ENCODE measurements at regions not wholly inside any gene's neighbourhood (a gene's known extent, or its start where the extent isn't known, plus 50 kb on each side); places are given as distances from the start of the nearest gene placed in this dataset.

DNA sequence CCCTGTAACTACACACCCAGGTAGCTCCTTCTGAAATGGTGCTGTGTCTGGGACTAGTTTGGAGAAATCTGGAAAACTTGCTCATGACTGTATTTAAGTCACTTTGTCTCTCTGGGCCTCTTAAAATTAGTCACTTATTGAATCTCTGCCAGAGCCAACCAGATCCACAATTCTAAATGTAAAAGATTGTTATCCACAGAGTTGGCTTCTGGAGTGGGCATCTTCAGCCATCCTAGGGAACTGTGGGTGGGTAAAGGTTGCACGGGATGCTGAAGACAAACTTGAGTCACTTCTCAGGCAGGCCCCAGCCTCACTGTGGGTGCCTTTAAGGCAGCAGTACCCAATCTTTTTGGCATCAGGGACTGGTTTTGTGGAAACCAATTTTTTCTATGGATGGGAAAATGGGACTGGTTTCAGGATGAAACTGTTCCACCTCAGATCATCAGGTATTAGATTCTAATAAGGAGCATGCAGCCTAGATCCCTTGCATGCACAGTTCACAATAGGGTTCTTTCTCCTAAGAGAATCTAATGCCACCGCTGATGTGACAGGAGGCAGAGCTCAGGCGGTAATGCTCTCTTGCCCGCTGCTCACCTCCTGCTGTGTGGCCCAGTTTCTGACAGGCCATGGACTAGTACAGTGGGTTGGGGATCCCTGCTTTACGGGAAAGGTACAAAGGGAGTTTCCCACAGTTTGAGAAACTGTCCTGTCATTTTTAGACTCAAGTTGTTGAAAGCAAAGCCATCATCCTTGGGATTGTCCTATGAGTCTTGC is 98.3 kb upstream of the SPRED2 start:
- H3K4me1 ChIP-seq (replicated peaks in 1 of 2): no peaks in the 10 kb centered on the region
- in situ Hi-C loops (cut with MboI; ENCODE audit: low pct_unique_long_range_greater_than_20kb in 2 of 9, low sequenced_read_pairs in 9 of 9, unreplicated experiment in 9 of 9): loop anchor here in 1 of 9 experiments (25.0 kb wide), 1 partner anchor 268 kb away; no protein-coding TSS in a partner anchor
- no peak overlapping the region for H3K4me3 ChIP-seq
- ATAC-seq (replicated peaks in 6 of 8): no peak
- WGBS, 10 experiments: 29 to 100% (median 80%) methylated on average over 1 to 3 of the region's 5 CpGs; no CpG with 5 or more reads in 3 of the 10 experiments
- H3K27ac ChIP-seq: no peak overlapping the region

GRCh38 chr2:65529419-65529818 is 97.0 kb upstream of the SPRED2 start:
- in situ Hi-C loops (cut with MboI; ENCODE audit: low pct_unique_long_range_greater_than_20kb in 2 of 9, low sequenced_read_pairs in 9 of 9, unreplicated experiment in 9 of 9): loop anchor here in 1 of 9 experiments (25.0 kb wide), 1 partner anchor 267 kb away; no protein-coding TSS in a partner anchor
- H3K4me3 ChIP-seq: no peak overlapping the region
- no peaks in the 10 kb centered on the region for H3K4me1 ChIP-seq (replicated peaks in 1 of 2)
- no peak overlapping the region for H3K27ac ChIP-seq
- WGBS, 10 experiments: 83 to 97% (median 91%) methylated on average over 3 to 5 of the region's 5 CpGs; no CpG with 5 or more reads in 1 of the 10 experiments
- ATAC-seq (replicated peaks in 6 of 8): no peak

- WGBS, 10 experiments: 33 to 100% (median 70%) methylated on average over 1 of the region's 1 CpG; no CpG with 5 or more reads in 4 of the 10 experiments
- Histone ChIP-seq H3K4me1 (replicated peaks in 1 of 2) (no peaks in the 10 kb centered on the region), H3K27ac (no peak overlapping the region), H3K4me3 (no peak overlapping the region)
- ATAC-seq (replicated peaks in 6 of 8): no peak
- in situ Hi-C loops (cut with MboI; ENCODE audit: low pct_unique_long_range_greater_than_20kb in 2 of 9, low sequenced_read_pairs in 9 of 9, unreplicated experiment in 9 of 9): loop anchor here in 1 of 9 experiments (25.0 kb wide), 1 partner anchor 266 kb away; no protein-coding TSS in a partner anchor
Observed at GRCh38 chr2:65528241-65528574, 95.8 kb upstream of the SPRED2 start.

DNA sequence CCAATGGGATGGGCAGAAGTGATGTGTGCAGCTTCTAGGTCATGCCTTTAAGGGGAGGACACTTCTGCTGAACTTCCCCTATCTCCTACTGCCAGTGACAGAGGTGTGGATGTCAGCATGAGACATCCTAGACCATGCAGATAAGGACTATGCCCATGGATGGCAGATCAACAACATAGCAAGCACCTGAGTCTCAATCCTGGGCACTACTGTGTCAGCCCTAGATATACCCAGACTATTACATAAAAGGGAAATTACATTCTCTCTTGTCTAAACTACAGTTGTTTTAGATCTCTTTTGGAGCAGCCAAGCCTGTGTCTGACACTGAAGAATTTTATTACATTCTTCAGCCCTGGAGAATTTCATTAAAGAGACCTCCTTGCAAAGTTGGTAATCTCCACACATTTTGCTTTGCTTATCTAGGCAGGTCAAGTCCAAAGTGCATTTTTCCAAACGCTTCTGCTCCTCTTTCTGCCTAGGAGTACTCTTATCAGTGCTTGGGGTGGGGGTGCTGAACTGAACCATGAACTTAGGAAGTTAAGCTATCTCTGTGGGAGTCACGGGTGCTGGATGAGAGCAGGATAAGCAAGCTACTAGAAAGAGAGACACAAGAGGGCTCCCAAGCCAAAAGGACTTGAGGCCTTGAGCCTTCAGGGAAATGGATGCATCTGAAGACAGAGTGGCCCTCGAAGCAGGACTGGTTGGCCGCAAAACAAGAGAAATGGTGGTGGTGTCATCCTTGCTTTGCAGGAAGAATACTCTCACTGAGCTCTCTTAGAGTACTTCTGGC is 95.2 kb upstream of the SPRED2 start:
- H3K27ac ChIP-seq: no peak overlapping the region
- no peaks in the 10 kb centered on the region for H3K4me1 ChIP-seq (replicated peaks in 1 of 2)
- no peak overlapping the region for H3K4me3 ChIP-seq
- in situ Hi-C loops (cut with MboI; ENCODE audit: low pct_unique_long_range_greater_than_20kb in 2 of 9, low sequenced_read_pairs in 9 of 9, unreplicated experiment in 9 of 9): loop anchor here in 1 of 9 experiments (25.0 kb wide), 1 partner anchor 265 kb away; no protein-coding TSS in a partner anchor
- WGBS, 10 experiments: 50 to 92% (median 67%) methylated on average over 2 to 4 of the region's 4 CpGs; no CpG with 5 or more reads in 4 of the 10 experiments
- ATAC-seq (replicated peaks in 6 of 8): no peak

DNA sequence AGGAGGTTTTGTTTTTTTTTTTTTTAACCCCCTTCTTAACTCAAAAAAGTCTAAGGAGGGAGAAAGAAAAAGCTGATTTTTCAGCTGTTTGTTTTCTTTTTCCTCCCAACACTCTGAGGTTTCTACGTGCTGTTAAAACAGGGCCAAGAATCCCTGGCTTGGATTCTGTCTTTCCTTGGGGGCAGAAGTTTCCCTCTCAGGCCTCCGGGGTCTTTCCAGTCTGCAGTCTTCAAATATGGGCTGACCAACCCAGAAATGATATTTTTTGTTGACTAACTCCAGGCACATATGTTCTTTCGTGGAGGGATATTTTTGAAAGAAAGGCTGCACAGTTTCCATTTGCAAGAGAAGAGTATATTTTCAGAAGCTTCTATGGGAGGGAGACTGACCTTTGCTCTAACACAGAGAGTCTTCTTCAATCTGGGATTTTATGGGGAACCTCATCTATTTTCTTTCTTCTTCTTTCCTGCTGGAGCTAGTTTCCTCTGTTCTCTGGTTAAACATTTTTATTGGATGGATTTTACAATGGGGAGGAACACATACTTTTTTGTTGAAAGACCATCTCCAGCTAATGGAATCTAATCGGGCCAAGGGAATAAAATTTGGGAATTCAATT is 93.3 kb upstream of the SPRED2 start:
- WGBS, 10 experiments: 16 to 92% (median 50%) methylated on average over 1 to 4 of the region's 4 CpGs; no CpG with 5 or more reads in 1 of the 10 experiments
- Histone ChIP-seq H3K4me3 (no peak overlapping the region), H3K27ac (no peak overlapping the region), H3K4me1 (replicated peaks in 1 of 2) (no peaks in the 10 kb centered on the region)
- in situ Hi-C loops (cut with MboI; ENCODE audit: low pct_unique_long_range_greater_than_20kb in 2 of 9, low sequenced_read_pairs in 9 of 9, unreplicated experiment in 9 of 9): loop anchor here in 1 of 9 experiments (25.0 kb wide), 1 partner anchor 263 kb away; no protein-coding TSS in a partner anchor
- no peak for ATAC-seq (replicated peaks in 6 of 8)

- Histone ChIP-seq H3K4me1 (replicated peaks in 1 of 2) (no peaks in the 10 kb centered on the region), H3K27ac (no peak overlapping the region), H3K4me3 (no peak overlapping the region)
- no peak for ATAC-seq (replicated peaks in 6 of 8)
- in situ Hi-C loops (cut with MboI; ENCODE audit: low pct_unique_long_range_greater_than_20kb in 2 of 9, low sequenced_read_pairs in 9 of 9, unreplicated experiment in 9 of 9): no loop called here
- WGBS, 10 experiments: 60 to 100% (median 94%) methylated on average over 1 to 4 of the region's 4 CpGs; no CpG with 5 or more reads in 2 of the 10 experiments
Observed at GRCh38 chr2:65522922-65523321, 90.5 kb upstream of the SPRED2 start.

DNA sequence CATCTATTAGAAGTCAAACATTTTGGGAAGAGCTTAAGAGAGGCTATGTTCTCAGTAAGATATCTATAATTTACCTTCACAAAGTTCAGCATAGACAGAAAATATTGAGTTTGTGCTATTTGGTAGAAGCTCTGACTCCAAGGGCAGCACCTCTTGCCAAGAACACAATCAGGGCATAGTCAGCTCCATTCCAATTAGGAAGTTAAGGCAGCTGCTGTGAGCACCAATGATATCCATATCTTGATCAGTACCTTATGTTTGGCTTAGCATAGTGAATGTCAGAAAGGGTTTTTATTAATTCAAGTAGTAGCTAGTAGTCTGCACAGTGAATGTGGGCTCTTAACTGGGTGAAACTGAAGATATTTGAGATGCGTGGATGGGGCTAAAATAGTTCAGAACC is 86.4 kb upstream of the SPRED2 start:
- H3K4me3 ChIP-seq: no peak overlapping the region
- ATAC-seq (replicated peaks in 6 of 8): no peak
- in situ Hi-C loops (cut with MboI; ENCODE audit: low pct_unique_long_range_greater_than_20kb in 2 of 9, low sequenced_read_pairs in 9 of 9, unreplicated experiment in 9 of 9): no loop called here
- H3K27ac ChIP-seq: no peak overlapping the region
- WGBS, 10 experiments: 71 to 100% (median 80%) methylated on average over 1 of the region's 1 CpG; no CpG with 5 or more reads in 7 of the 10 experiments
- H3K4me1 ChIP-seq (replicated peaks in 1 of 2): no peaks in the 10 kb centered on the region

GRCh38 chr2:65514555-65515195 is 82.3 kb upstream of the SPRED2 start:
- in situ Hi-C loops (cut with MboI; ENCODE audit: low pct_unique_long_range_greater_than_20kb in 2 of 9, low sequenced_read_pairs in 9 of 9, unreplicated experiment in 9 of 9): no loop called here
- H3K4me1 ChIP-seq (replicated peaks in 1 of 2): no peaks in the 10 kb centered on the region
- WGBS, 10 experiments: 9 to 100% (median 61%) methylated on average over 1 to 4 of the region's 4 CpGs
- H3K4me3 ChIP-seq: no peak overlapping the region
- no peak overlapping the region for H3K27ac ChIP-seq
- no peak for ATAC-seq (replicated peaks in 6 of 8)

GRCh38 chr2:65512783-65513182 is 80.4 kb upstream of the SPRED2 start:
- no peak for ATAC-seq (replicated peaks in 6 of 8)

DNA sequence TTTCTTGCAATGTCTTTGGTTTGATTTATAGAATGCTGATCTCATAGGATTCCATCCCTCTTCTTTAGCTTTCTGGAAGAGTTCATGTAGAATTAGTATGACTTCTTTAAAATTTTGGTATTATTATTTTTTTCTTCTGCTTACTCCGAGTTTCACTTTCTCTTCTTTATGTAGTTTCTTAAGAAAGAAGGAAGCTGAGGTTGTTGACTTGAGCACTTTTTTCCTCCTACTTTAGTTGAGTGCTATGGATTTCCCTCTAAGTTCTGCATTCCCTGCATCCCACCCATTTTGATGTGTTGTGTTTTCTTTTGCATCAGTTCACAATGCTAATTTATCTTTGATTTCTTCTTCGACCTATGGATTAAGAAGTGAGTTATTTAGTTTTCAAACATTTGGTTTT is 78.9 kb upstream of the SPRED2 start:
- 48 to 85% (median 70%) methylated on average over 2 of the region's 2 CpGs for WGBS, 10 experiments
- no peaks in the 10 kb centered on the region for H3K4me1 ChIP-seq (replicated peaks in 1 of 2)
- no peak for ATAC-seq (replicated peaks in 6 of 8)
- no peak overlapping the region for H3K27ac ChIP-seq
- H3K4me3 ChIP-seq: no peak overlapping the region
- in situ Hi-C loops (cut with MboI; ENCODE audit: low pct_unique_long_range_greater_than_20kb in 2 of 9, low sequenced_read_pairs in 9 of 9, unreplicated experiment in 9 of 9): no loop called here

More at GRCh38 chr2:65512783-65513182, 80.4 kb upstream of the SPRED2 start:
- H3K4me3 ChIP-seq: no peak overlapping the region
- WGBS, 10 experiments: 81 to 100% (median 100%) methylated on average over 1 to 5 of the region's 5 CpGs
- no peak overlapping the region for H3K27ac ChIP-seq
- in situ Hi-C loops (cut with MboI; ENCODE audit: low pct_unique_long_range_greater_than_20kb in 2 of 9, low sequenced_read_pairs in 9 of 9, unreplicated experiment in 9 of 9): no loop called here
- no peaks in the 10 kb centered on the region for H3K4me1 ChIP-seq (replicated peaks in 1 of 2)

DNA sequence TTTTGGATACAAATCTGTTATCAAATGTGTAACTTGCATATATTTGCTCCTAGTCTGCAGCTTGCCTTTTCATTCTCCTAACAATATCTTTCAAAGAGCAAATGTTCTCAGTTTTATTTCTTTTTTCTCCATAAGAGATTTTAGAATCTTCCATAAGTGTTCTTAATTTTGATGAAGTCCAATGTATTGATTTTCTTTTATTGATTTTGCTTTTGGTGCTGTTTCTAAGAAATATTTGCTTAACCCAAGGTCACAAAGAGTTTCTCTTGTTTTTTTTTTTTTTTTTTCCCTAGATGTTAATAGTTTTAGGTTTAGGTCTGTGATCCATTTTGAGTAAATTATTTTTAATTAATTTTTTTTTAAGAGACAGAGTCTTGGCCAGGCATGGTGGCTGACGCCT is 75.8 kb upstream of the SPRED2 start:
- in situ Hi-C loops (cut with MboI; ENCODE audit: low pct_unique_long_range_greater_than_20kb in 2 of 9, low sequenced_read_pairs in 9 of 9, unreplicated experiment in 9 of 9): no loop called here
- 83 to 100% (median 100%) methylated on average over 1 of the region's 1 CpG; no CpG with 5 or more reads in 4 of the 10 experiments for WGBS, 10 experiments
- no peak overlapping the region for H3K27ac ChIP-seq
- no peak overlapping the region for H3K4me3 ChIP-seq
- ATAC-seq (replicated peaks in 6 of 8): no peak
- H3K4me1 ChIP-seq (replicated peaks in 1 of 2): no peaks in the 10 kb centered on the region

GRCh38 chr2:65507102-65508069 is 75.0 kb upstream of the SPRED2 start:
- no peak for ATAC-seq (replicated peaks in 6 of 8)
- in situ Hi-C loops (cut with MboI; ENCODE audit: low pct_unique_long_range_greater_than_20kb in 2 of 9, low sequenced_read_pairs in 9 of 9, unreplicated experiment in 9 of 9): no loop called here
- H3K4me3 ChIP-seq: no peak overlapping the region
- H3K27ac ChIP-seq: no peak overlapping the region
- WGBS, 10 experiments: 5 to 96% (median 78%) methylated on average over 1 to 5 of the region's 10 CpGs; no CpG with 5 or more reads in 1 of the 10 experiments
- H3K4me1 ChIP-seq (replicated peaks in 1 of 2): no peaks in the 10 kb centered on the region

Measured in motor neuron (in vitro differentiated cells).